Endothelial cell of umbilical vein (primary cell): ENCODE measurements at regions not wholly inside any gene's neighbourhood (a gene's known extent, or its start where the extent isn't known, plus 50 kb on each side); places are given as distances from the start of the nearest gene placed in this dataset.

Experiments used
- BruUV-seq: library from RNA; stranded (reverse); fragments of 400-500 nt; replicated peaks from 2 replicates; lab custom pipeline; 2021; lab: Mats Ljungman, UMichigan
- CTCF ChIA-PET: fragments of 300-600, 350-600 bp; sonication (Branson Sonifier 250); formaldehyde crosslinking; loops from one replicate; lab custom pipeline; 2021; ENCODE audit warnings: antibody characterized with exemption, inconsistent platforms; lab: Charles Lee
- POLR2A ChIA-PET: fragments of 300-600, 350-600 bp; sonication (Branson Sonifier 250); formaldehyde crosslinking; loops from one replicate; lab custom pipeline; 2021; ENCODE audit warnings: antibody characterized with exemption, inconsistent platforms; lab: Charles Lee
- DNase-seq: peaks from one replicate; pipeline ENCODE4 v3.0.0-alpha.2; 2011; ENCODE audit warnings: low read depth, low spot score
- FAIRE-seq: peaks from 2 replicates; lab custom pipeline; 2011; peaks lifted over from hg19 to GRCh38; lab: Jason Lieb, UNC
- H2AFZ ChIP-seq: 2 replicates; pipeline ENCODE4 v1.6.0; 2012; ENCODE audit warnings: low read depth, low read length, control low read depth, inconsistent platforms
- H3K27ac ChIP-seq: 2 replicates; pipeline ENCODE4 v1.5.1; 2011; ENCODE audit warnings: low read depth, mild to moderate bottlenecking, control low read depth, low read length, moderate library complexity; ENCODE audit not compliant: insufficient read depth
- H3K27me3 ChIP-seq, 2 experiments: 2 replicates each; pipeline versions ENCODE4 v1.6.0 to v1.6.1; 2011; ENCODE audit warnings: low read length in 2 of 2, mixed read lengths in 1 of 2; ENCODE audit not compliant: control insufficient read depth in 2 of 2, insufficient read depth in 2 of 2
- H3K36me3 ChIP-seq, 2 experiments: 2 replicates in 1 of 2; 3 replicates in 1 of 2; pipeline ENCODE4 v1.5.1; 2011; ENCODE audit warnings: low read length in 2 of 2, mild to moderate bottlenecking in 1 of 2, moderate library complexity in 1 of 2; ENCODE audit not compliant: control insufficient read depth in 2 of 2, insufficient read depth in 2 of 2; ENCODE audit errors: extremely low read depth in 1 of 2
- H3K4me1 ChIP-seq: 3 replicates; pipeline ENCODE4 v1.5.1; 2011; ENCODE audit warnings: mild to moderate bottlenecking, low read length; ENCODE audit not compliant: control insufficient read depth, insufficient read depth; ENCODE audit errors: extremely low read depth
- H3K4me2 ChIP-seq: 2 replicates; pipeline ENCODE4 v1.6.1; 2011; ENCODE audit warnings: low read length, control low read depth, mixed read lengths; ENCODE audit not compliant: insufficient read depth
- H3K4me3 ChIP-seq, 3 experiments: fragments of 200-600 bp in 1 of 3; sonication (generic), shearing (Covaris generic) in 1 of 3; replicated peaks in 1 of 3; 2 replicates each; pipeline ENCODE4 v1.5.1; 2011 to 2016; ENCODE audit warnings: control low read depth in 3 of 3, low read length in 3 of 3, mild to moderate bottlenecking in 2 of 3, inconsistent platforms in 1 of 3, low read depth in 1 of 3, moderate library complexity in 1 of 3; ENCODE audit not compliant: insufficient read depth in 1 of 3
- H3K79me2 ChIP-seq: 2 replicates; pipeline ENCODE4 v1.6.0; 2012; ENCODE audit warnings: low read length, inconsistent platforms; ENCODE audit not compliant: control insufficient read depth, insufficient read depth
- H3K9ac ChIP-seq: replicated peaks from 2 replicates; pipeline ENCODE3; 2011; ENCODE audit warnings: low read length, control low read depth; ENCODE audit not compliant: insufficient read depth; ENCODE audit errors: extremely low read depth
- H3K9me1 ChIP-seq: replicated peaks from 3 replicates; pipeline ENCODE4 v1.6.0; 2011; ENCODE audit warnings: mild to moderate bottlenecking, low read length; ENCODE audit not compliant: control insufficient read depth, insufficient read depth; ENCODE audit errors: extremely low read depth
- H3K9me3 ChIP-seq: replicated peaks from 2 replicates; pipeline ENCODE4 v1.5.1; 2012; ENCODE audit warnings: low read length, inconsistent platforms; ENCODE audit not compliant: control insufficient read depth, insufficient read depth
- H4K20me1 ChIP-seq: replicated peaks from 2 replicates; pipeline ENCODE3; 2011; ENCODE audit warnings: mild to moderate bottlenecking, low read length; ENCODE audit not compliant: control insufficient read depth, insufficient read depth; ENCODE audit errors: extremely low read depth
- CTCF ChIP-seq, 2 donors: IDR thresholded peaks; 1 replicate in 1 of 2; 2 replicates in 1 of 2; pipeline ENCODE4 v1.5.1; 2011; ENCODE audit warnings: low read length in 2 of 2, mild to moderate bottlenecking in 2 of 2, moderate library complexity in 2 of 2, control low read depth in 1 of 2, inconsistent platforms in 1 of 2, low read depth in 1 of 2; ENCODE audit not compliant: insufficient read depth in 1 of 2; ENCODE audit errors: extremely low read depth in 1 of 2
- EZH2 ChIP-seq: IDR thresholded peaks from 2 replicates; pipeline ENCODE4 v1.6.1; 2012; ENCODE audit warnings: borderline replicate concordance, low read depth, mild to moderate bottlenecking, moderate library complexity, low read length, inconsistent platforms; ENCODE audit not compliant: severe bottlenecking
- FOS ChIP-seq: IDR thresholded peaks from 2 replicates; pipeline ENCODE4 v1.6.1; 2011; ENCODE audit warnings: mild to moderate bottlenecking, low read length, moderate library complexity, borderline replicate concordance; ENCODE audit not compliant: insufficient read depth
- GATA2 ChIP-seq: IDR thresholded peaks from 2 replicates; pipeline ENCODE4 v1.7.0; 2011; ENCODE audit warnings: low read depth, mild to moderate bottlenecking, moderate library complexity, mixed read lengths, low read length; ENCODE audit not compliant: insufficient read length, insufficient read depth
- JUN ChIP-seq: IDR thresholded peaks from 2 replicates; pipeline ENCODE4 v1.6.1; 2011; ENCODE audit warnings: borderline replicate concordance, low read depth; ENCODE audit not compliant: insufficient read length, insufficient read depth
- MAX ChIP-seq: IDR thresholded peaks from 2 replicates; pipeline ENCODE4 v1.6.1; 2011; ENCODE audit not compliant: insufficient read depth, insufficient read length
- MYC ChIP-seq: IDR thresholded peaks from one replicate; pipeline ENCODE4 v1.6.1; 2011; ENCODE audit warnings: mild to moderate bottlenecking, low read depth, low read length
- POLR2A ChIP-seq: IDR thresholded peaks from 2 replicates; pipeline ENCODE4 v1.6.1; 2012; ENCODE audit warnings: low read depth, mild to moderate bottlenecking, control low read depth, low read length
- POLR2AphosphoS5 ChIP-seq: IDR thresholded peaks from 2 replicates; pipeline ENCODE4 v1.6.1; 2012; ENCODE audit warnings: low read depth, mild to moderate bottlenecking, control low read depth, low read length, moderate library complexity; ENCODE audit not compliant: insufficient read depth
- dilution Hi-C: fragments of 300-500 bp; cut with MboI; formaldehyde crosslinking; loops from one replicate; pipeline ENCODE4 v1.15.0; 2019; ENCODE audit warnings: low sequenced_read_pairs; ENCODE audit not compliant: extremely low pct_ligation_motif_present
- intact Hi-C: fragments of 100-400 bp; cut with micrococcal nuclease; formaldehyde crosslinking; loops from one replicate; pipeline ENCODE4 v1.10.0; 2022

- Histone ChIP-seq H3K36me3 (no peaks in the 10 kb centered on the region), H3K4me2 (no peak overlapping the region), H3K9me1 (no peaks in the 10 kb centered on the region), H4K20me1 (no peaks in the 10 kb centered on the region), H2AFZ (no peak overlapping the region), H3K4me3 (no peak overlapping the region), H3K79me2 (no peaks in the 10 kb centered on the region), H3K27ac (no peak overlapping the region), H3K4me1 (no peaks in the 10 kb centered on the region), H3K27me3 (no peaks in the 10 kb centered on the region), H3K9ac (no peak overlapping the region), H3K9me3 (no peaks in the 10 kb centered on the region)
- no peak for TF ChIP-seq FOS
- no peak for TF ChIP-seq POLR2A
- TF ChIP-seq POLR2AphosphoS5, result no peak
- no peak for TF ChIP-seq EZH2
- no peak for TF ChIP-seq JUN
- TF ChIP-seq MAX, result no peak
- no peak for TF ChIP-seq MYC
- TF ChIP-seq CTCF (IDR thresholded peaks at IDR 0.05; ENCODE audit: extremely low read depth in 1 of 2, insufficient read depth in 1 of 2, low read depth in 1 of 2, low read length in 2 of 2), result no peak
- TF ChIP-seq GATA2, result no peak
- POLR2A ChIA-PET, result no interaction called here
- intact Hi-C loops, result no loop called here
- FAIRE-seq (no peak), DNase-seq (no peak)
- CTCF ChIA-PET, result no interaction called here
- dilution Hi-C loops, result no loop called here
- no TSS peak for BruUV-seq
These were observed 161.1 kb upstream of the TRHDE start for GRCh38 chr12:72110937-72111650.
